Activated CD4-positive, alpha-beta memory T cell treated with anti-CD3 and anti-CD28 coated beads, Interleukin-2, amount 10 ng/mL, durations not matched to agents 7 days and 5 days (primary cell): ENCODE measurements at regions not wholly inside any gene's neighbourhood (a gene's known extent, or its start where the extent isn't known, plus 50 kb on each side); places are given as distances from the start of the nearest gene placed in this dataset.
"Not testable (repeated sequence)": the region's sequence is repeated elsewhere in the genome, so short reads cannot be mapped to it uniquely, and the experiment has no call there.

Experiments used
- CTCF ChIA-PET: fragments of 350-600 bp; sonication (Branson Sonifier 250); formaldehyde crosslinking; loops from one replicate; lab custom pipeline; 2021; ENCODE audit warnings: antibody characterized with exemption, inconsistent platforms; lab: Charles Lee
- POLR2A ChIA-PET: fragments of 350-600 bp; sonication (Branson Sonifier 250); formaldehyde crosslinking; loops from one replicate; lab custom pipeline; 2021; ENCODE audit warnings: antibody characterized with exemption; lab: Charles Lee
- DNase-seq: peaks from one replicate; pipeline ENCODE4 v3.0.0-alpha.2; 2020
- H3K27ac Mint-ChIP-seq: one replicate; pipeline ENCODE4 v1.8.0; 2021; ENCODE audit warnings: mild to moderate bottlenecking, mixed read lengths
- H3K27me3 Mint-ChIP-seq: one replicate; pipeline ENCODE4 v1.8.0; 2021; ENCODE audit warnings: mixed read lengths
- H3K36me3 Mint-ChIP-seq: one replicate; pipeline ENCODE4 v1.8.0; 2021; ENCODE audit warnings: low read depth, mixed read lengths
- H3K4me1 Mint-ChIP-seq: one replicate; pipeline ENCODE4 v1.8.0; 2021; ENCODE audit warnings: mixed read lengths
- H3K4me3 Mint-ChIP-seq: one replicate; pipeline ENCODE4 v1.8.0; 2021; ENCODE audit warnings: mild to moderate bottlenecking, mixed read lengths
- H3K9me3 Mint-ChIP-seq: one replicate; pipeline ENCODE4 v1.8.0; 2021; ENCODE audit warnings: mixed read lengths

- no peak overlapping the region for H3K4me3 Mint-ChIP-seq
- H3K9me3 Mint-ChIP-seq, result no peaks in the 10 kb centered on the region
- no peaks in the 10 kb centered on the region for H3K4me1 Mint-ChIP-seq
- no peaks in the 10 kb centered on the region for H3K36me3 Mint-ChIP-seq
- ChIA-PET CTCF (no interaction called here), POLR2A (no interaction called here)
- DNase-seq, result no peak
- H3K27ac Mint-ChIP-seq, result no peak overlapping the region
- H3K27me3 Mint-ChIP-seq, result no peaks in the 10 kb centered on the region
Measured at GRCh38 chr10:9381733-9382532, 1327.4 kb downstream of the GATA3 start.

- DNase-seq, result no peak
- Mint-ChIP-seq H3K4me1 (no peaks in the 10 kb centered on the region), H3K27me3 (no peaks in the 10 kb centered on the region), H3K36me3 (no peaks in the 10 kb centered on the region), H3K27ac (no peak overlapping the region), H3K9me3 (no peaks in the 10 kb centered on the region), H3K4me3 (no peak overlapping the region)
- ChIA-PET POLR2A (no interaction called here), CTCF (no interaction called here)
Measured at GRCh38 chr10:9382533-9382866, 1328.0 kb downstream of the GATA3 start.

GRCh38 chr10:9390516-9390915 is 1336.0 kb downstream of the GATA3 start:
- no peak overlapping the region for H3K27ac Mint-ChIP-seq
- H3K27me3 Mint-ChIP-seq, result no peaks in the 10 kb centered on the region
- CTCF ChIA-PET, result no interaction called here
- POLR2A ChIA-PET, result no interaction called here
- H3K36me3 Mint-ChIP-seq, result no peaks in the 10 kb centered on the region
- H3K9me3 Mint-ChIP-seq, result no peaks in the 10 kb centered on the region
- no peak overlapping the region for H3K4me3 Mint-ChIP-seq
- no peaks in the 10 kb centered on the region for H3K4me1 Mint-ChIP-seq
- DNase-seq, result no peak

- ChIA-PET CTCF (no interaction called here), POLR2A (no interaction called here)
- Mint-ChIP-seq H3K36me3 (no peaks in the 10 kb centered on the region), H3K27me3 (no peaks in the 10 kb centered on the region), H3K9me3 (no peaks in the 10 kb centered on the region), H3K4me1 (no peaks in the 10 kb centered on the region), H3K27ac (no peak overlapping the region), H3K4me3 (no peak overlapping the region)
- DNase-seq, result no peak
Measured at GRCh38 chr10:9399275-9399983, 1344.9 kb downstream of the GATA3 start.

- H3K4me3 Mint-ChIP-seq, DNase-seq, CTCF ChIA-PET, H3K27me3 Mint-ChIP-seq, POLR2A ChIA-PET, H3K4me1 Mint-ChIP-seq, H3K27ac Mint-ChIP-seq, H3K9me3 Mint-ChIP-seq, H3K36me3 Mint-ChIP-seq: not testable (repeated sequence)
Measured at GRCh38 chr10:9402067-9402466, 1347.6 kb downstream of the GATA3 start.

- CTCF ChIA-PET, H3K9me3 Mint-ChIP-seq, H3K27ac Mint-ChIP-seq: not testable (repeated sequence)
Measured at GRCh38 chr10:9402507-9403195, 1348.2 kb downstream of the GATA3 start.

GRCh38 chr10:9407201-9407600 is 1352.7 kb downstream of the GATA3 start:
- H3K4me3 Mint-ChIP-seq, H3K27me3 Mint-ChIP-seq, CTCF ChIA-PET, DNase-seq, POLR2A ChIA-PET, H3K36me3 Mint-ChIP-seq, H3K9me3 Mint-ChIP-seq, H3K27ac Mint-ChIP-seq, H3K4me1 Mint-ChIP-seq: not testable (repeated sequence)

More at GRCh38 chr10:9402507-9403195, 1348.2 kb downstream of the GATA3 start:
- H3K36me3 Mint-ChIP-seq, H3K4me3 Mint-ChIP-seq, POLR2A ChIA-PET, H3K27me3 Mint-ChIP-seq, H3K4me1 Mint-ChIP-seq, DNase-seq: not testable (repeated sequence)

- Mint-ChIP-seq H3K27ac (no peak overlapping the region), H3K4me1 (no peaks in the 10 kb centered on the region), H3K36me3 (no peaks in the 10 kb centered on the region), H3K4me3 (no peak overlapping the region), H3K27me3 (no peaks in the 10 kb centered on the region), H3K9me3 (no peaks in the 10 kb centered on the region)
- no peak for DNase-seq
- CTCF ChIA-PET, result interaction anchor here (0.6 kb wide), 1 partner anchor 49 kb away, joined by 4 read pairs; no protein-coding TSS in a partner anchor
- POLR2A ChIA-PET, result no interaction called here
Measured at GRCh38 chr10:9416331-9416730, 1361.8 kb downstream of the GATA3 start.

- POLR2A ChIA-PET, result no interaction called here
- no peak for DNase-seq
- Mint-ChIP-seq H3K36me3 (no peaks in the 10 kb centered on the region), H3K9me3 (no peaks in the 10 kb centered on the region), H3K27ac (no peak overlapping the region), H3K4me1 (no peaks in the 10 kb centered on the region), H3K27me3 (no peaks in the 10 kb centered on the region), H3K4me3 (no peak overlapping the region)
- CTCF ChIA-PET, result no interaction called here
Measured at GRCh38 chr10:9419757-9420156, 1365.3 kb downstream of the GATA3 start.

GRCh38 chr10:9427209-9427608 is 1372.7 kb downstream of the GATA3 start:
- Mint-ChIP-seq H3K9me3 (peaks cover 8% of the 10 kb centered on the region), H3K36me3 (no peaks in the 10 kb centered on the region), H3K27me3 (no peaks in the 10 kb centered on the region), H3K27ac (no peak overlapping the region), H3K4me3 (no peak overlapping the region), H3K4me1 (no peaks in the 10 kb centered on the region)
- CTCF ChIA-PET, result no interaction called here
- DNase-seq, result no peak
- POLR2A ChIA-PET, result no interaction called here

- H3K9me3 Mint-ChIP-seq, result no peaks in the 10 kb centered on the region
- no peak overlapping the region for H3K4me3 Mint-ChIP-seq
- CTCF ChIA-PET, result no interaction called here
- H3K36me3 Mint-ChIP-seq, result no peaks in the 10 kb centered on the region
- H3K27ac Mint-ChIP-seq, result no peak overlapping the region
- H3K27me3 Mint-ChIP-seq, result no peaks in the 10 kb centered on the region
- no peak for DNase-seq
- POLR2A ChIA-PET, result no interaction called here
- no peaks in the 10 kb centered on the region for H3K4me1 Mint-ChIP-seq
Measured at GRCh38 chr10:9437131-9437530, 1382.6 kb downstream of the GATA3 start.

GRCh38 chr10:9443758-9444157 is 1389.3 kb downstream of the GATA3 start:
- no peaks in the 10 kb centered on the region for H3K4me1 Mint-ChIP-seq
- no peak for DNase-seq
- ChIA-PET CTCF (no interaction called here), POLR2A (no interaction called here)
- no peaks in the 10 kb centered on the region for H3K27me3 Mint-ChIP-seq
- H3K4me3 Mint-ChIP-seq, result no peak overlapping the region
- no peaks in the 10 kb centered on the region for H3K36me3 Mint-ChIP-seq
- no peak overlapping the region for H3K27ac Mint-ChIP-seq
- H3K9me3 Mint-ChIP-seq, result no peaks in the 10 kb centered on the region

GRCh38 chr10:9449530-9449929 is 1395.0 kb downstream of the GATA3 start:
- ChIA-PET POLR2A (no interaction called here), CTCF (no interaction called here)
- no peak for DNase-seq
- Mint-ChIP-seq H3K9me3 (peaks cover 3% of the 10 kb centered on the region), H3K4me3 (no peak overlapping the region), H3K36me3 (no peaks in the 10 kb centered on the region), H3K4me1 (no peaks in the 10 kb centered on the region), H3K27me3 (no peaks in the 10 kb centered on the region), H3K27ac (no peak overlapping the region)
